ENCODE measurements at regions not wholly inside any gene's neighbourhood (a gene's known extent, or its start where the extent isn't known, plus 50 kb on each side); places are given as distances from the start of the nearest gene placed in this dataset.

DNA sequence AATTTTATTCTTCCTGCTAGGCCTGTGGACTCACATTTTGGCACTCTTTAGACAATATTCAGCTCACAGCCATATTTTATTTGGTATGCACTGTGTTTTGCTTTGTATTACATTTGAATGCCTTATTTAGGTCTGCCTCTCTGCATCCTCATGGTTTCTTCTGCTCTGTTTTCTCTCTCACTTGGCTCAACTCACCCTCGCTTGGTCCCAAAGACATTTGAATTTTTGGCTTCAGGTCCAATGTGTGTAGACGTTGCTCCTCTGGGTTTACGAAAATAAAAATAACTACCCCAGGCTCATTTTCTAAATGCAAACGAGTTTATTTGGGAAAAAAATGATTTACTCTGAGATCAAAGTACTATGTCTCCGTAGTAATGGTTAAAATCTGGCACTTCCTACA lies 91.1 kb upstream of the REG3A start:
- no peak for TF ChIP-seq CTCF (optimal IDR thresholded peaks at IDR 0.05 in 1 of 3, IDR thresholded peaks at IDR 0.05 in 1 of 3, conservative IDR thresholded peaks at IDR 0.05 in 1 of 3; ENCODE audit: extremely low read depth in 1 of 3, insufficient read depth in 2 of 3, low read length in 3 of 3)
- TF ChIP-seq EZH2 (IDR thresholded peaks at IDR 0.05; ENCODE audit: low read length), result no peak

Data from keratinocyte (primary cell).